Panc1 (cell line): ENCODE measurements at regions not wholly inside any gene's neighbourhood (a gene's known extent, or its start where the extent isn't known, plus 50 kb on each side); places are given as distances from the start of the nearest gene placed in this dataset.

Experiments used
- ATAC-seq: fragments of 200-7000 bp; cut with Tn5 transposase; 2 replicates; pipeline ENCODE4 v1.9.1; 2020; ENCODE audit warnings: mild to moderate bottlenecking, moderate library complexity
- BruUV-seq: library from RNA; stranded (reverse); fragments of 400-500 nt; replicated peaks from 2 replicates; lab custom pipeline; 2021; lab: Mats Ljungman, UMichigan
- CTCF ChIA-PET: fragments of 300-600 bp; sonication (Branson Sonifier 250); formaldehyde crosslinking; loops from one replicate; lab custom pipeline; 2022; ENCODE audit warnings: antibody characterized with exemption; lab: Charles Lee
- POLR2A ChIA-PET: fragments of 300-600 bp; sonication (Branson Sonifier 250); formaldehyde crosslinking; loops from one replicate; lab custom pipeline; 2022; ENCODE audit warnings: antibody characterized with exemption; lab: Charles Lee
- DNase-seq: peaks from one replicate; pipeline ENCODE4 v3.0.0-alpha.2; 2010; ENCODE audit warnings: low read depth, low spot score
- H3K27ac ChIP-seq: 2 replicates; pipeline ENCODE4 v1.5.1; 2011; ENCODE audit warnings: mild to moderate bottlenecking, low read length, inconsistent platforms
- H3K27me3 ChIP-seq: fragments of 200-500 bp; sonication (Bioruptor generic); 2 replicates; pipeline ENCODE4 v1.6.0; 2014; ENCODE audit warnings: low read length, inconsistent platforms; ENCODE audit not compliant: control insufficient read depth, insufficient read depth
- H3K36me3 ChIP-seq: fragments of 200-500 bp; sonication (Bioruptor generic); 2 replicates; pipeline ENCODE4 v1.5.1; 2014; ENCODE audit warnings: inconsistent platforms, mild to moderate bottlenecking, low read length, moderate library complexity; ENCODE audit not compliant: control insufficient read depth, insufficient read depth
- H3K4me1 ChIP-seq: 2 replicates; pipeline ENCODE4 v1.5.1; 2011; ENCODE audit warnings: inconsistent platforms, mild to moderate bottlenecking, low read length, moderate library complexity; ENCODE audit not compliant: control insufficient read depth, insufficient read depth
- H3K4me3 ChIP-seq, 2 experiments: 2 replicates each; pipeline ENCODE4 v1.5.1; 2011 to 2012; ENCODE audit warnings: low read depth in 2 of 2, low read length in 2 of 2, mild to moderate bottlenecking in 2 of 2, inconsistent platforms in 1 of 2, moderate library complexity in 1 of 2
- H3K9me3 ChIP-seq: fragments of 200-500 bp; sonication (Bioruptor generic); 2 replicates; pipeline ENCODE4 v1.5.1; 2014; ENCODE audit warnings: low read depth, mild to moderate bottlenecking, inconsistent platforms, low read length, moderate library complexity; ENCODE audit not compliant: control insufficient read depth, insufficient read depth
- CTCF ChIP-seq: fragments of 450-650 bp; IDR thresholded peaks from 2 replicates; pipeline ENCODE4 v1.5.1; 2017; ENCODE audit warnings: mild to moderate bottlenecking
- POLR2AphosphoS5 ChIP-seq: IDR thresholded peaks from 2 replicates; pipeline ENCODE4 v1.6.1; 2012; ENCODE audit warnings: mild to moderate bottlenecking, low read depth, low read length, moderate library complexity
- REST ChIP-seq, 2 experiments: IDR thresholded peaks; 2 replicates each; pipeline ENCODE4 v1.6.1; 2011 to 2012; ENCODE audit warnings: low read depth in 2 of 2, control low read depth in 1 of 2, low read length in 1 of 2, mild to moderate bottlenecking in 1 of 2, moderate library complexity in 1 of 2; ENCODE audit not compliant: insufficient read depth in 1 of 2
- SIN3A ChIP-seq: IDR thresholded peaks from 2 replicates; pipeline ENCODE4 v1.6.1; 2012; ENCODE audit warnings: low read depth, mild to moderate bottlenecking, low read length, moderate library complexity, borderline replicate concordance; ENCODE audit not compliant: insufficient read depth
- TCF7L2 ChIP-seq: IDR thresholded peaks from 2 replicates; pipeline ENCODE4 v1.6.1; 2011; ENCODE audit warnings: mild to moderate bottlenecking, low read depth, low read length, inconsistent platforms
- in situ Hi-C: cut with HindIII; loops from 2 replicates; pipeline ENCODE4 v1.10.0; 2016; ENCODE audit warnings: low sequenced_read_pairs, low pct_unique_long_range_greater_than_20kb
- intact Hi-C: fragments of 100-400 bp; cut with micrococcal nuclease; formaldehyde crosslinking; loops from one replicate; pipeline ENCODE4 v1.10.0; 2022; ENCODE audit not compliant: unreplicated experiment

- Histone ChIP-seq H3K4me3 (no peak overlapping the region), H3K27me3 (no peaks in the 10 kb centered on the region), H3K4me1 (no peaks in the 10 kb centered on the region), H3K36me3 (no peaks in the 10 kb centered on the region), H3K9me3 (no peaks in the 10 kb centered on the region; the same call in 1 of the 2 replicates), H3K27ac (no peak overlapping the region)
- TF ChIP-seq POLR2AphosphoS5 (no peak), CTCF (no peak), TCF7L2 (no peak), REST (IDR thresholded peaks at IDR 0.05; ENCODE audit: insufficient read depth in 1 of 2, low read depth in 2 of 2, low read length in 1 of 2) (no peak), SIN3A (no peak)
- DNase-seq (no peak), ATAC-seq (no peak)
- in situ Hi-C loops (no loop called here), intact Hi-C loops (no loop called here)
- BruUV-seq = no TSS peak
- POLR2A ChIA-PET = no interaction called here
- CTCF ChIA-PET = no interaction called here
These were observed 90.3 kb downstream of the RMI2 start for GRCh38 chr16:11435576-11435975.

GRCh38 chr16:11437069-11437468 is 91.8 kb downstream of the RMI2 start:
- Histone ChIP-seq H3K4me1 (no peaks in the 10 kb centered on the region), H3K27ac (no peak overlapping the region), H3K4me3 (no peak overlapping the region), H3K27me3 (no peaks in the 10 kb centered on the region), H3K9me3 (no peaks in the 10 kb centered on the region; the same call in 1 of the 2 replicates), H3K36me3 (no peaks in the 10 kb centered on the region)
- ATAC-seq (0 out of 2 replicates have a peak, but pooled peaks have one; percentile 26), DNase-seq (no peak)
- TF ChIP-seq REST (IDR thresholded peaks at IDR 0.05; ENCODE audit: insufficient read depth in 1 of 2, low read depth in 2 of 2, low read length in 1 of 2) = no peak
- intact Hi-C loops = no loop called here
- POLR2A ChIA-PET = no interaction called here
- BruUV-seq = no TSS peak
- in situ Hi-C loops = no loop called here
- CTCF ChIA-PET = no interaction called here
